GM12878 (cell line): ENCODE measurements at regions not wholly inside any gene's neighbourhood (a gene's known extent, or its start where the extent isn't known, plus 50 kb on each side); places are given as distances from the start of the nearest gene placed in this dataset.

ENCODE experiments used
- ATAC-seq: fragments of 200-7000 bp; cut with Tn5 transposase; 3 replicates; pipeline ENCODE4 v1.9.1; 2020; ENCODE audit warnings: mild to moderate bottlenecking, moderate library complexity
- BruUV-seq: library from RNA; stranded (reverse); fragments of 400-500 nt; replicated peaks from 2 replicates; lab custom pipeline; 2021; lab: Mats Ljungman, UMichigan
- CTCF ChIA-PET: fragments of 300-600 bp; sonication (Branson Sonifier 250); formaldehyde crosslinking; extraction: SDS; loops from one replicate; lab custom pipeline; 2021; ENCODE audit warnings: inconsistent platforms; lab: Yijun Ruan, JAX
- POLR2A ChIA-PET: fragments of 350-600 bp; formaldehyde crosslinking; extraction: SDS; loops from one replicate; lab custom pipeline; 2021; ENCODE audit warnings: inconsistent platforms; lab: Charles Lee
- RAD21 ChIA-PET: fragments of 300-600 bp; sonication (Branson Sonifier 250); formaldehyde crosslinking; loops from one replicate; lab custom pipeline; 2023; ENCODE audit warnings: antibody characterized with exemption; ENCODE audit not compliant: unreplicated experiment; lab: Charles Lee
- SMC1A ChIA-PET: fragments of 300-600 bp; sonication (Branson Sonifier 250); formaldehyde crosslinking; loops from one replicate; lab custom pipeline; 2023; ENCODE audit not compliant: unreplicated experiment, uncharacterized antibody; lab: Charles Lee
- DNase-seq: peaks from one replicate; pipeline ENCODE4 v3.0.0-alpha.2; 2011; ENCODE audit warnings: low read depth, low spot score
- FAIRE-seq: peaks from 3 replicates; lab custom pipeline; 2011; peaks lifted over from hg19 to GRCh38; lab: Jason Lieb, UNC
- H2AFZ ChIP-seq: 2 replicates; pipeline ENCODE4 v1.6.0; 2011; ENCODE audit warnings: low read depth, low read length, control low read depth; ENCODE audit not compliant: control insufficient read depth
- H3K27ac ChIP-seq: 2 replicates; pipeline ENCODE4 v1.5.1; 2011; ENCODE audit warnings: control low read depth; ENCODE audit not compliant: control insufficient read depth, insufficient read depth
- H3K27me3 ChIP-seq, 2 experiments: replicated peaks in 1 of 2; 2 replicates each; pipeline versions ENCODE4 v1.6.0 to v1.6.1; 2011; ENCODE audit warnings: low read length in 1 of 2; ENCODE audit not compliant: control insufficient read depth in 2 of 2, insufficient read depth in 2 of 2
- H3K36me3 ChIP-seq, 2 experiments: 2 replicates each; pipeline ENCODE4 v1.5.1; 2011; ENCODE audit warnings: low read length in 1 of 2; ENCODE audit not compliant: control insufficient read depth in 2 of 2, insufficient read depth in 2 of 2
- H3K4me1 ChIP-seq: 2 replicates; pipeline ENCODE4 v1.6.1; 2011; ENCODE audit warnings: mild to moderate bottlenecking, low read length, moderate library complexity, mixed read lengths; ENCODE audit not compliant: control insufficient read depth, insufficient read depth
- H3K4me2 ChIP-seq: 2 replicates; pipeline ENCODE4 v1.6.0; 2011; ENCODE audit warnings: control low read depth; ENCODE audit not compliant: control insufficient read depth, insufficient read depth
- H3K4me3 ChIP-seq: fragments of 200-600 bp; sonication (generic); 2 replicates; pipeline ENCODE4 v1.5.1; 2016
- H3K79me2 ChIP-seq: 2 replicates; pipeline ENCODE4 v1.6.0; 2011; ENCODE audit warnings: low read length; ENCODE audit not compliant: control insufficient read depth, insufficient read depth
- H3K9ac ChIP-seq: 2 replicates; pipeline ENCODE4 v1.8.0; 2011; ENCODE audit warnings: low read length, control low read depth, mixed read lengths; ENCODE audit not compliant: control insufficient read depth, insufficient read depth
- H3K9me3 ChIP-seq: replicated peaks from 3 replicates; pipeline ENCODE4 v1.5.1; 2011; ENCODE audit warnings: mild to moderate bottlenecking, low read length; ENCODE audit not compliant: control insufficient read depth, insufficient read depth
- H4K20me1 ChIP-seq: 2 replicates; pipeline ENCODE4 v1.6.0; 2011; ENCODE audit not compliant: control insufficient read depth, insufficient read depth
- BCLAF1 ChIP-seq: fragments of 450-650 bp; IDR thresholded peaks from 2 replicates; pipeline ENCODE4 v1.6.1; 2017; ENCODE audit warnings: antibody characterized with exemption, mild to moderate bottlenecking, moderate library complexity
- BRCA1 ChIP-seq: IDR thresholded peaks from 2 replicates; pipeline ENCODE4 v1.6.1; 2011; ENCODE audit warnings: low read depth, low read length, improper control_type of control experiment
- CEBPB ChIP-seq, 2 experiments: fragments of 150-350 bp in 1 of 2; IDR thresholded peaks; 2 replicates each; pipeline ENCODE4 v1.6.1; 2012 to 2014; ENCODE audit warnings: low read depth in 2 of 2, low read length in 2 of 2, borderline replicate concordance in 1 of 2, inconsistent platforms in 1 of 2
- CEBPZ ChIP-seq: fragments of 150-350 bp; IDR thresholded peaks from 2 replicates; pipeline ENCODE4 v1.6.1; 2016; ENCODE audit warnings: low read depth, low read length
- CHD1 ChIP-seq: IDR thresholded peaks from 2 replicates; pipeline ENCODE4 v1.6.1; 2012; ENCODE audit warnings: low read depth, low read length, improper control_type of control experiment
- ESRRA ChIP-seq: IDR thresholded peaks from 2 replicates; pipeline ENCODE4 v1.6.1; 2012; ENCODE audit warnings: mild to moderate bottlenecking, low read length, improper control_type of control experiment
- ETV6 ChIP-seq, 2 experiments: fragments of 450-650 bp in 1 of 2; IDR thresholded peaks in 1 of 2; conservative IDR thresholded peaks in 1 of 2; 2 replicates each; pipeline ENCODE4 v1.6.1; 2014; ENCODE audit warnings: antibody characterized with exemption in 1 of 2, borderline replicate concordance in 1 of 2, low read depth in 1 of 2, mild to moderate bottlenecking in 1 of 2, moderate library complexity in 1 of 2
- HCFC1 ChIP-seq: fragments of 150-350 bp; IDR thresholded peaks from 2 replicates; pipeline ENCODE4 v1.6.1; 2014; ENCODE audit warnings: low read length
- NRF1 ChIP-seq: conservative IDR thresholded peaks from 2 replicates; pipeline ENCODE4 v1.6.1; 2011; ENCODE audit warnings: mild to moderate bottlenecking, low read depth, low read length, improper control_type of control experiment
- SMAD5 ChIP-seq: IDR thresholded peaks from 2 replicates; pipeline ENCODE4 v1.6.1; 2016; ENCODE audit warnings: antibody characterized with exemption, low read depth
- SREBF2 ChIP-seq: IDR thresholded peaks from 2 replicates; pipeline ENCODE4 v1.6.1; 2012; ENCODE audit warnings: mild to moderate bottlenecking, low read length
- SRF ChIP-seq, 2 experiments: IDR thresholded peaks; 2 replicates each; pipeline ENCODE4 v1.6.1; 2011; ENCODE audit warnings: low read depth in 2 of 2, low read length in 2 of 2, mild to moderate bottlenecking in 1 of 2, moderate library complexity in 1 of 2
- TBL1XR1 ChIP-seq: IDR thresholded peaks from 2 replicates; pipeline ENCODE4 v1.6.1; 2012; ENCODE audit warnings: low read depth, low read length, improper control_type of control experiment
- ZNF622 ChIP-seq: fragments of 450-650 bp; IDR thresholded peaks from 2 replicates; pipeline ENCODE4 v1.6.1; 2017; ENCODE audit warnings: mild to moderate bottlenecking, inconsistent platforms
- WGBS: methylation state at CpG from one replicate; pipeline ENCODE4 v1.1.6; 2016; ENCODE audit warnings: low lambda C conversion rate; ENCODE audit not compliant: insufficient replicate concordance, insufficient coverage; ENCODE audit errors: missing lambda C conversion rate; 5-methylcytosine and 5-hydroxymethylcytosine counted together
- in situ Hi-C: fragments of 300-500 bp; cut with MboI; formaldehyde crosslinking; loops from 9 replicates; pipeline ENCODE4 v1.14.3; 2018; ENCODE audit warnings: mixed read lengths
- intact Hi-C: fragments of 100-400 bp; cut with micrococcal nuclease; formaldehyde crosslinking; loops from one replicate; pipeline ENCODE4 v1.14.2; 2022; ENCODE audit not compliant: unreplicated experiment

GRCh38 chr16:75899163-75899562, 172.9 kb upstream of the CPHXL start (continued):
- no peak for TF ChIP-seq CEBPZ
- no peak for TF ChIP-seq NRF1
- TF ChIP-seq, all 136 proteins: peak for 0

- no peak overlapping the region for H3K27ac ChIP-seq
- DNase-seq = no peak
- POLR2A ChIA-PET = no interaction called here
- H3K36me3 ChIP-seq = no peaks in the 10 kb centered on the region
- H3K4me1 ChIP-seq = no peaks in the 10 kb centered on the region
- TF ChIP-seq CHD1 (no peak), SMAD5 (no peak), ZNF622 (no peak), TBL1XR1 (no peak), SRF (IDR thresholded peaks at IDR 0.05; ENCODE audit: low read depth in 2 of 2, low read length in 2 of 2) (no peak), CEBPB (IDR thresholded peaks at IDR 0.05; ENCODE audit: borderline replicate concordance in 1 of 2, low read depth in 2 of 2, low read length in 2 of 2) (no peak), BCLAF1 (no peak), SREBF2 (no peak), BRCA1 (no peak), ESRRA (no peak), HCFC1 (no peak), ETV6 (conservative IDR thresholded peaks at IDR 0.05 in 1 of 2, IDR thresholded peaks at IDR 0.05 in 1 of 2; ENCODE audit: borderline replicate concordance in 1 of 2, low read depth in 1 of 2) (no peak)
- TF ChIP-seq, all 136 proteins: peak for 0
- SMC1A ChIA-PET = interaction anchor here (1.7 kb wide), 1 partner anchor 8 kb away, joined by 4 read pairs; no protein-coding TSS in a partner anchor
- Histone ChIP-seq H3K9ac (no peak overlapping the region), H3K9me3 (no peaks in the 10 kb centered on the region), H3K4me2 (no peak overlapping the region), H3K79me2 (no peaks in the 10 kb centered on the region), H2AFZ (no peak overlapping the region), H4K20me1 (no peaks in the 10 kb centered on the region), H3K4me3 (no peak overlapping the region), H3K27me3 (no peaks in the 10 kb centered on the region)
- BruUV-seq = no TSS peak
- CTCF ChIA-PET = no interaction called here
- intact Hi-C loops = no loop called here
- no peak for ATAC-seq
- in situ Hi-C loops = no loop called here
- no peak for FAIRE-seq
- WGBS = 25% methylated on average over 10 of the region's 10 CpGs
- RAD21 ChIA-PET = no interaction called here
Observed at GRCh38 chr16:75908331-75909117, 182.2 kb upstream of the CPHXL start.
